Smooth muscle cell of the brain vasculature (primary cell): ENCODE measurements at regions not wholly inside any gene's neighbourhood (a gene's known extent, or its start where the extent isn't known, plus 50 kb on each side); places are given as distances from the start of the nearest gene placed in this dataset.

Experiments used
- DNase-seq: peaks from one replicate; pipeline ENCODE4 v3.0.0-alpha.2; 2012; ENCODE audit warnings: low read depth, low spot score

GRCh38 chr14:97350415-97350814 lies 553.2 kb downstream of the VRK1 start:
- no peak for DNase-seq

- no peak for DNase-seq
These were observed 553.9 kb downstream of the VRK1 start for GRCh38 chr14:97350894-97351731.

GRCh38 chr14:97353102-97353501 lies 555.9 kb downstream of the VRK1 start:
- no peak for DNase-seq

- DNase-seq = no peak
These were observed 557.0 kb downstream of the VRK1 start for GRCh38 chr14:97354119-97354722.

- DNase-seq = no peak
These were observed 562.2 kb downstream of the VRK1 start for GRCh38 chr14:97359341-97359740.

GRCh38 chr14:97361181-97361580 lies 564.0 kb downstream of the VRK1 start:
- no peak for DNase-seq

GRCh38 chr14:97361958-97362357 lies 564.8 kb downstream of the VRK1 start:
- DNase-seq = no peak

- no peak for DNase-seq
These were observed 569.2 kb downstream of the VRK1 start for GRCh38 chr14:97366400-97366799.

- DNase-seq = no peak
These were observed 570.1 kb downstream of the VRK1 start for GRCh38 chr14:97367278-97367677.

GRCh38 chr14:97368049-97368448 lies 570.9 kb downstream of the VRK1 start:
- DNase-seq = no peak

GRCh38 chr14:97368900-97369564 lies 571.9 kb downstream of the VRK1 start:
- DNase-seq = no peak

- no peak for DNase-seq
These were observed 572.7 kb downstream of the VRK1 start for GRCh38 chr14:97369901-97370300.

GRCh38 chr14:97376310-97376709 lies 579.1 kb downstream of the VRK1 start:
- DNase-seq = no peak

- no peak for DNase-seq
These were observed 580.4 kb downstream of the VRK1 start for GRCh38 chr14:97377550-97377949.

GRCh38 chr14:97379091-97379531 lies 581.9 kb downstream of the VRK1 start:
- no peak for DNase-seq

GRCh38 chr14:97380539-97380941 lies 583.4 kb downstream of the VRK1 start:
- DNase-seq = no peak

- DNase-seq = no peak
These were observed 584.1 kb downstream of the VRK1 start for GRCh38 chr14:97381309-97381708.

GRCh38 chr14:97382616-97383226 lies 585.5 kb downstream of the VRK1 start:
- DNase-seq = no peak

GRCh38 chr14:97385727-97386126 lies 588.5 kb downstream of the VRK1 start:
- no peak for DNase-seq

GRCh38 chr14:97387252-97387874 lies 590.2 kb downstream of the VRK1 start:
- no peak for DNase-seq

- no peak for DNase-seq
These were observed 591.2 kb downstream of the VRK1 start for GRCh38 chr14:97388408-97388807.
